ENCODE measurements at regions not wholly inside any gene's neighbourhood (a gene's known extent, or its start where the extent isn't known, plus 50 kb on each side); places are given as distances from the start of the nearest gene placed in this dataset.
"Not testable (repeated sequence)": the region's sequence is repeated elsewhere in the genome, so short reads cannot be mapped to it uniquely, and the experiment has no call there.

GRCh38 chr10:33484787-33485186 is 150.3 kb upstream of the NRP1 start:
- no peak for DNase-seq

DNA sequence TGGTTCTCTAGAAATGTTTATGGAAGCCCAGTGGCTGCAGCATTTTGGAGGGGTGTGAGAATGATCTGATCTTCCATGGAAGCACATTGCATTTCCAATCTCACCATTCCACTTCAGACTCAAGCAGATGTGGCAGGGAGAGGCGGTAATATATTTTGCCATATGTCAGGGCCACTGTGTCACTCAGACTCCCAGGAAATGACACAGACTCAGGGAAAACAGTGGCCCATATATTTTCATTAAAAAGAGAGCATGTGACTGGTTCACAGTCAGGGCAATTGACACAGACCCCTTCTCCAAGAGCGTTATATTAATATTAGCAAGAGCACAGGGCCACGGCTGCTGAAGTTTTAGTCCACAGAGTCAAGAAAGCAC is 149.3 kb upstream of the NRP1 start:
- no peak for DNase-seq

GRCh38 chr10:33483124-33483815 is 148.8 kb upstream of the NRP1 start:
- DNase-seq, result no peak

DNA sequence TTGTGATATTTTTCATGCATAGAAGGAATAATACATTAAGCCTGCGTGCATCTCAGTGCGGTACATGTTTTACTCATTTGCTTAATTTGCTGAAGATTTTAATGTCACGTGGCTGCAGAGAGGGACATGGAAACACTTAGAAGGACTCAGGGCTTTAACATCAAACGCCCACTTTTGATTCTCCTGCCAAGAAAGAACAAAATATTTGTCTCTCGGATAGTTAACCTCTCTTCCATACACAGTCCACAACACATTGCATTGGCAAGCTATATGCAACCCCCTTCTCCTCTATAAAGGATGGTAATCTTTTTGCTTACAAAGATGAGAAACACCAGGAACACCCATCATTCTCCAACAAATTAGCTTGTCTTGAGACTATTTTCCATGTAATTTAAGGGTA is 148.0 kb upstream of the NRP1 start:
- DNase-seq, result no peak

- DNase-seq, result no peak
These were observed 146.7 kb upstream of the NRP1 start for GRCh38 chr10:33481184-33481583.

- not testable (repeated sequence) for DNase-seq
These were observed 145.9 kb upstream of the NRP1 start for GRCh38 chr10:33480417-33480816.

DNA sequence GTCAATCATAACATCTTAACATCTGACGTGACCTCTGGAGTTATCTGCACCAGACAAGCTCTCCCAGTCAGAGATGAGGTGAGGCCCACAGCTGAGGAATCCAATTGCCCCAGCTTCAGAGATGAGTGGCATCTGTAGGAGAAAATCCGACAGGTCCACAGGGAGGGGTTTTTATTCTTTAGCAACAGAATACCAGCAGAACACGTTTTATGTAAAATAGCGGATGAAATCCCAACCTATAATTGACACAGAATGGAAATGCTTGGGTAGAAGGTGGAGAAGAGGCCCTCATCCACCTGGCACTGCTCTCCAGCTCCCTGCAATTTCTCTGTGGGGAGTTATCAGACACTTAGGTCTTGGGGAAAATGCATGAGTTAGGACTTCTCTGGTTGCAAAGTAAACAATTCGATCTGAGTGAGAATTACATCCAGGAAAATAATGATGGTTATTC is 144.2 kb upstream of the NRP1 start:
- no peak for DNase-seq

GRCh38 chr10:33478089-33478674 is 143.7 kb upstream of the NRP1 start:
- DNase-seq, result no peak

GRCh38 chr10:33477291-33478088 is 143.0 kb upstream of the NRP1 start:
- no peak for DNase-seq

DNA sequence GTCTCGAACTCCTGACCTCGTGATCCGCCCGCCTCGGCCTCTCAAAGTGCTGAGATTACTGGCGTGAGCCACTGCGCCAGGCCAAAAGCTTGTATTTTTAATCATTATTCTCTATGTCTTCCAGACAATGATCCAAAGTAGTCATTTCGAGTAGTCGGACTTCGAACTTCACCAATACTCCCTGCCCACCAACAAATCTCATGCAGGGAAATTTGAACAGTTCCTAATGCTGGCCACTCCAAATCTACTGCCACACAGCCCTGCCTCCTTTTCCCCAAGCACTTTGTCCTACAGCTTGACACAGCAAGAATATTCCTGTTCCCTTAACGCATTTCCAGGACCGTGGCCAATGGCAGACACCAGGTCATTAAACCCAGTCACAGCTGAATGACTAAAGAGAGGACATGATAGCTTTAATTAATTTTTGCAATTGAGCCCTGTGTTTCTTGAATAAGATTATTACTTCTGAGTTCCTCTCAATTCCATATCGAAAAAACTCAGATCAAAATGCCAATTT is 142.3 kb upstream of the NRP1 start:
- no peak for DNase-seq

GRCh38 chr10:33473688-33474087 is 139.2 kb upstream of the NRP1 start:
- DNase-seq, result no peak

GRCh38 chr10:33468006-33468405 is 133.5 kb upstream of the NRP1 start:
- DNase-seq, result not testable (repeated sequence)

DNA sequence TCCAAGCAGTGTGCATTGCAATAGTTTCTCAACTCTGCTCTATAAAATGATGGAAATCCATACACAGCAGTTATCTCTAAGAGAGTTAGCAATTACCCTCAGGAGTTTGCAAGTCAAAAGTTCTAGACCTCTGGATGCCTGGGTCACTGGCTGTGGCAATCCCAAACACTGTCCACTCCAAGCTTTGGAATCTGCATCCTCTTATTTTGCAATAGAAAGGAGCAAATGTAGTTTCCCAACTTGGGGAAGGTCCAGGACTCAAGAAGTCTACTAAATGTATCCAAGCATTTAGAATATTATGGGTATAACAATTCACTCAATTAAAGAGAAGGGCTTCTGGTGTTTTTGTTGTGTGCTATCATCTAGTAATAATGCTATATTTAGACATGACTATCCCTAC is 131.3 kb upstream of the NRP1 start:
- no peak for DNase-seq

GRCh38 chr10:33463011-33463410 is 128.5 kb upstream of the NRP1 start:
- no peak for DNase-seq

- no peak for DNase-seq
These were observed 126.8 kb upstream of the NRP1 start for GRCh38 chr10:33461295-33461640.

GRCh38 chr10:33460505-33461294 is 126.2 kb upstream of the NRP1 start:
- no peak for DNase-seq

- no peak for DNase-seq
These were observed 125.1 kb upstream of the NRP1 start for GRCh38 chr10:33459602-33460001.

DNA sequence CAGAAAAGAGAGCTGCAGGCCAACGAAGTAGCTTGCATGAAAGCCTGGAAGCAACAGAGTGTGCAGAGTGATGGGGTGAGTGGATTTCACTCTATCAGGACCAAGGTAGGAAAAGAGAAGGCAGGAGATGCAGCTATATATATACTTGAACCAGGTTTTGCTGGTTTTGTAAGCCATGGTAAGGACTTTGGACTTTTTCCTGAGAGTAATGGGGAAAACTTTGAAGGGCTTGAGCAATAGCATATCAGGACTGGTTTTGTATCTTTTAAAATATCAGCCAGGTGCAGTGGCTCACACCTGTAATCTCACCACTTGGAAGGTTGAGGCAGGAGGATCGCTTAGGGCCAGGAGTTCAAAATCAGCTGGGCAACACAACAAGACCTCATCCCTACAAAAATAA is 120.6 kb upstream of the NRP1 start:
- DNase-seq, result no peak

DNA sequence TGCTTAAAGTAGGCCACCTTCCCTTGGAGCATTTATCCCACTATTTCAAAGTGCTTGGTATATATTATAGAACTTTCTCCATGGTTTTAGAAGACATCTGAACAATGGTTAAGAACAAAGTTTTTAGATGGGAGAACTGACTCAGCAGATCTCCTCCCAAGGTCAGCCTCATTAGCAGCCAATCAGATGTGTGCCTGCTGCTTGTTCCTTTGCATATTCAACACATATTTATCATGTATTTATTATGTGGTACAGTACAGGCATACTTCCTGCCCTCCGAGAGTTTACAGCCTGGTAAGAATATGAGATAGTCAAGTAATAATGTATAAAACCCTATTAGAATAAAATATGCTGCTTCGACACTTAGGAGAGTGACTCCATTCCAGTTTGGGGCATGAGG is 120.1 kb upstream of the NRP1 start:
- DNase-seq, result no peak

DNA sequence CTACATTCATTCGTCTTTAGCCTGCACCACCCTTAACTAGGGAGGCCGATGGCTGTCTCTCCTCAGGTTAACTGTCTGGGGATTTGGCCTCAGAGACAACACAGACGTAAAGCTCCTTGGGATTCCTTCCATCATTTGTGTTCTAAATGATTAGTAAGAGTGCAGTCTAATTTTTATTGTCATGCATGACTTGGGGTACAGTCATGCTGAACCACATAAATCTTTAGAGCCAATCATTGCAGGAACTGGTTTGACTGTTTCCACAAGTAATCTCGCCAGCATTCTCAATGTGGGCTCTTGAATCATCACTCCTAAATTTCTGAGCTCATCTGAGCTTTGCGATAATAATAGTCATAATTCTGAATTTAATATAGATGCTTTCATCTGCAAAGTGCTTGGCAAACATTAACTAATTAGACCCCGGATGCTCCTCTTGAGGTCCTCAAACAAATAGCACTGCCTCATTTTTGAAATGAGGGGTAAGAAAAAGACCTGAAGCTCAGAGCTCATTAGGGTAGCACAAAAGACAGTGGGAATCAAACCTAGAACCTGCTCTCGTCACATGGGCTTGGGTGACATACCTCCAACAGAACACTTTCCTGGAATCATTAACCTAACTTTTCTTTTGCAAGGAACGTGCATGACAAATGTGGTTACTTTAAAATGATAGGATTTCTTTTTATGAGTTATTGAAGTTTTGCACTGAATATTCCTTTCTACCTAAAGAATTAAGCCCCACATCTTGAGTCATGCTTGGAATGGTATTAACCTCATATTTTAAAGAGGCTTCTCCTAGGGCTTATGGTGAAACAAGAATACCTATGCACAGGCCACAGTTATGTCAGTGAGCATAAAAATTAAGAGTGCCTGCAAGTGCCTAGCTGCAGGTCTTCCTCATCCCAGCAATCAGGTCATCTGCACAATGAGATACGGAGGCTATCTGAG is 118.9 kb upstream of the NRP1 start:
- no peak for DNase-seq

DNA sequence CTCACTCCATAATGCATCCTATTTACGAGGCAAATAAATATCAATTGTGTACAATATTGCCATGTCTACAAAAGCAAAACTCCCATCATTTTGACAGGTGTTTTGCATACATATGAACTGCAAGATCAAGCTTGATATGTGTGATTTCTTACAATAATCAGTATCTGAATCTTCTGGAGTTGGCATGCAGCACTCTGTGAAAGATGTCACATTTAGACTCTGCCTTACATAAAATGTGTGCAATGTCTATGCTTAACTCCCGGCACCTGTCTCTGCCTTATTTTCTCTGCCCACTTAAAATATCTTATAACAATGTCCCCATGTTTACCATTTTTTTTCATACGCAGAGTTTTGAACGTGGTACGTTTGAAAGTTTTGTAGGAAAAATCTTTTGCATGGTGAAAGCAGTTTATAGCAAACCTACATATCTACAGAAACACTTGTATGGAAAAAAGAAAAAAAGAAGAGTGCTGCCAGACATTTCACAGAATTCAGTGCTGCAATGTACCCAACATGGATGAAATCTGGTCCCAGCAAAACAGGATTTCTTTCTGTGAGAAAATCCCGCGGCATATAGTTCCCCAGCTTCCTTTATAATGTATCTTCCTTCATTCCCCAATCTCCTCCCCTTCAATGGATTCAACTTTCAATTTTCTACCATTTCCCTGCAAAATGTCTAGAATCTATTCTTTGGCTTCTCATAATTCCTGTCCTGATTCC is 114.1 kb upstream of the NRP1 start:
- DNase-seq, result no peak
